ENCODE measurements at regions not wholly inside any gene's neighbourhood (a gene's known extent, or its start where the extent isn't known, plus 50 kb on each side); places are given as distances from the start of the nearest gene placed in this dataset.

DNA sequence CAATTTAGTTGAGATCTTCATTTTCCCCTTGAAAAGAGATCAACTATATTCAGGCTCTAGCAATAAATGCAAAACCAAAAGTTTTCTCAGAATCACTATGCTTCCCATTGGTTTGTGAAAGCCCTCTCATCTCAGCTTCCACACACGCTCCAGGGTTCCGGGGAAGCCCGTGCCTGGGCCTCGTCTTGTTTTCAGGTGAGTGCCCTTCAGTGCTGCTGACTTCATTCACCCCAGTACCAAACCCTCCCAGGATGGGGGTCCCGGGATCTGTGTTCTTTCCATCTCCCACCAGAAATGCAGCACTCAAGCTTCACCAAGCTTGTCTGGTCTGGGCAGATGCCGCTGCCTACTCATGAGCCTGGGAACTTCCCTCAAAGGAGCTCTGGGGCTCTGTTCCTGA, 97.7 kb downstream of the TEX29 start:
- TF ChIP-seq, protein P1, sequence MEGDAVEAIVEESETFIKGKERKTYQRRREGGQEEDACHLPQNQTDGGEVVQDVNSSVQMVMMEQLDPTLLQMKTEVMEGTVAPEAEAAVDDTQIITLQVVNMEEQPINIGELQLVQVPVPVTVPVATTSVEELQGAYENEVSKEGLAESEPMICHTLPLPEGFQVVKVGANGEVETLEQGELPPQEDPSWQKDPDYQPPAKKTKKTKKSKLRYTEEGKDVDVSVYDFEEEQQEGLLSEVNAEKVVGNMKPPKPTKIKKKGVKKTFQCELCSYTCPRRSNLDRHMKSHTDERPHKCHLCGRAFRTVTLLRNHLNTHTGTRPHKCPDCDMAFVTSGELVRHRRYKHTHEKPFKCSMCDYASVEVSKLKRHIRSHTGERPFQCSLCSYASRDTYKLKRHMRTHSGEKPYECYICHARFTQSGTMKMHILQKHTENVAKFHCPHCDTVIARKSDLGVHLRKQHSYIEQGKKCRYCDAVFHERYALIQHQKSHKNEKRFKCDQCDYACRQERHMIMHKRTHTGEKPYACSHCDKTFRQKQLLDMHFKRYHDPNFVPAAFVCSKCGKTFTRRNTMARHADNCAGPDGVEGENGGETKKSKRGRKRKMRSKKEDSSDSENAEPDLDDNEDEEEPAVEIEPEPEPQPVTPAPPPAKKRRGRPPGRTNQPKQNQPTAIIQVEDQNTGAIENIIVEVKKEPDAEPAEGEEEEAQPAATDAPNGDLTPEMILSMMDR (conservative IDR thresholded peaks at IDR 0.05; ENCODE audit: low read depth, low read length) = no peak
- TF ChIP-seq EZH2 (IDR thresholded peaks at IDR 0.05; ENCODE audit: borderline replicate concordance, low read depth, low read length, poor library complexity, severe bottlenecking) = no peak
